ENCODE measurements at regions not wholly inside any gene's neighbourhood (a gene's known extent, or its start where the extent isn't known, plus 50 kb on each side); places are given as distances from the start of the nearest gene placed in this dataset.

- DNase-seq (ENCODE audit: low read depth): no peak
Observed at GRCh38 chr12:94062796-94063635, 85.4 kb upstream of the PLXNC1 start.

DNA sequence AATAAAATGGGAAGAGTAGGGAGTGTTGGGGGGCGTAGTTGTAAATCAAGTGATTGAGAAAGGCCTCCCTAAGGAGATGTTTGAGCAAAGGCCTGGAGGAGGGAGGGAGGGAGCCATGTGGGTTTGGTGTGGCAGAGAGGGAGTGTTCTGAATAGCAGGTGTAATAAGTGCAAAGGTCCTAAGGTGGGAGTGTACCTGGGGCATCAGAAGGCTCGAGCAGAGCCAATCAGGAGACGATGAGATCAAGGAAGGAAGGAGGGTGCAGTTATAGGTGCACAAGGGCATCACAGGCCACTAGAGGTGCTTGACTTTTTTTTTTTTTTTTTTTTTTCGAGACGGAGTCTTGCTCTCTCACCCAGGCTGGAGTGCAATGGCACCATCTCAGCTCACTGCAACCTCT, 77.9 kb upstream of the PLXNC1 start:
- DNase-seq (ENCODE audit: low read depth): no peak

DNA sequence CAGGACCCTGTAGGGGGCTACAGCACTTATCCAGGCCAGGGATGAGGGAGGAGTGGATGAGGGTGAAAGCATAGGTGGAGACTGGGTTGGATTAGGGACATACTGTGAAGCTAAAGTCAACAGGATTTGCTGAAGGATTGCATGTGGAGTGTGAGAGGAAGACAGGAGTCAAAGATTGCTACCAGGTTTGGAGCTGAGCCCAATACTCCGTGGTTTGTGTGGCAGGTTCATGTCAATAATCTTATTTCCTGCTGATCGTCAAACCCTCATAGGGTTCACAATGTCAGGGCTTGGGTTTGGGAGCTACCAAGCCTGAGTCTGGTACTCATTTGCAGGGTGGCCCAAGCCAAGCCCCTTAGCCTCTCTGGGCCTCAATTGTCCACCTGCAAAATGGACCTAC, 77.1 kb upstream of the PLXNC1 start:
- DNase-seq (ENCODE audit: low read depth): no peak

- no peak for DNase-seq (ENCODE audit: low read depth)
Observed at GRCh38 chr12:94073441-94074051, 74.8 kb upstream of the PLXNC1 start.

- peak; percentile 18 for DNase-seq (ENCODE audit: low read depth)
Observed at GRCh38 chr12:94074216-94074979, 74.0 kb upstream of the PLXNC1 start.

GRCh38 chr12:94074980-94075629, 73.3 kb upstream of the PLXNC1 start:
- peak; percentile 93 for DNase-seq (ENCODE audit: low read depth)

GRCh38 chr12:94077209-94077608, 71.2 kb upstream of the PLXNC1 start:
- no peak for DNase-seq (ENCODE audit: low read depth)

- DNase-seq (ENCODE audit: low read depth): no peak
Observed at GRCh38 chr12:94078138-94078723, 70.1 kb upstream of the PLXNC1 start.

GRCh38 chr12:94078736-94079509, 69.5 kb upstream of the PLXNC1 start:
- DNase-seq (ENCODE audit: low read depth): no peak

DNA sequence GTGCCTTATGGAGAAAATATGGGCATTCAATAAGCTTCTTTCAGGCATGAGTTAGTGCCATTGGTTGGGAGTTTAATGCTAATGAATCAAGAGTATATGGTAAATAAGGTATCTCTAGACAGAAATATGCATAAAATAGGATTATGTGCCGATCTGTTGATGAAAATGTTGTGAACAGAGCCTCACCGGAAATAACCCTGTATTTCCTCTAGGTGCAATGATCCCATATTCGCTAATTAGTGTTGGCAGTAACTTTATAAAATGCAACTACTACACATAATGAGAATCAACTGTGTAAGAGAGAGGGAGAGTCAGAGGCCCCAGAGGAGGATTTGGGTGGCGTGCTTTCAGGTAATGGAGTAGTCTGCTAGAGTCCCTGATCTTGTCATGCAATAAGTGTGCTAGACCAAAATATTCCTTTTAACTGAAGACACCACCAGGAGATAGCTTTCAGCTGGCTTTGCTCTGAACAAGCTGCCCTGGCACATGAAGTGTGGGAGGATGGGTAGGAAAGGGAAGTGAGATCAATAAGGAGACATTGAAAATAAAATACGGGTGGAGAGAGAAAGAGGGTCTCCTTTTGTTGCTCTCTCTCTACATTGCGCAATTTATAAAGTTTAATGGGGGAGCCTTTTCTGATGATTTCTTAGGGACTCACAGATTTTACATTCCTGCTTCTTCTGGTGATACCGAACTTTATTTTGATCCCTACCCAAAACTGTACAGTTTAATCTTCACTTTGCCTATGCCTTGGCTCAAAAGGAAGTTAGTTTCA, 68.6 kb upstream of the PLXNC1 start:
- DNase-seq (ENCODE audit: low read depth): no peak

DNA sequence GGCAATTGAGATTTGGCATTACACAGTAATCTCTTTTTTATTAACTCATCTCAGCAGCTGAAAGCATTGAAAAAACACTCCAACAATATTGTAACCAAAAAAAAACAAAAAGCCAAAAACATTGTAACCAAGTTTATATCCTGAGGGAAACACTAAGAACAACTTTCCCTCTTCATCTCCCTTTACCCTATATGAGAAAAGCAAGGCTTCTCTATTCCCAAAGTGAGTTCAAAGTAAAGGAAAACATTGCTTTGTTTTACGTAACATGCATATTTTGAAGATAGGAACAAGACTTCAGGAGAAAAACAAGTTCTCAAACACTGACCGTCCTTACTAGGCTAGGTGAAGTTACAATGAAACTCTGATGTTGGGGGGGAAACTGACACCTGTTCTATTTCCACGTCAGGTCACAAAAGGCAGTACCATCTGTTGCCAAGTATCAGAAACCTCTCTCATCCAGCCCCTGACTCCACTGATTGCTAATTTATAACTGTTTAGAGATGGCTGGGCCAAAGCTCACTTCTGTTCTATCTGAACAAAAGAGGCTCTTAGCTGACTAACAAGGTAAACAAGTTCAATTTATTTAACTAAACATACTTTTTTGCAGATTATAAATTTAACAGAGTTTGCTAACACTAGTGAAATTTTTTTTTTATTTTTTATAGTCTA, 67.9 kb upstream of the PLXNC1 start:
- peak; percentile 13 for DNase-seq (ENCODE audit: low read depth)

GRCh38 chr12:94082690-94083089, 65.7 kb upstream of the PLXNC1 start:
- DNase-seq (ENCODE audit: low read depth): peak; percentile 30

DNA sequence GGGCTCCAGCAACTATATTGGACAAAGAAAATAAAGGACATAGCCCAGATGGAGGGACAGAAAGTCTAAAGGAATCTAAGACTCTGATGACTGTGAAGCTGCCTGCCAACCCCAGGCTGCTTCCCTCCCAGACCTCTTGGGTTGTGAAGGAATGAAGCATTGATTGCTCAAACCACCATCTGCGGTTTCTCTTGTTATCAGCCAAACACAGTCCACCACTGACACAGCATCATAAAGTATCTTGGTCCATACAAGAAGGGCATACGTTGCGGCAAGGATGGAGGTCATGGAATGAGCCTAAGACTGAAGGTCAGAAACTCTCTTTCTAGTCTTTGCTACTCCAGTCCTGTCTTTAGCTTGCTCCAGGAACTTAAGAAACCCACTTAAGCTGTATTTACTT, 58.5 kb upstream of the PLXNC1 start:
- DNase-seq (ENCODE audit: low read depth): peak; percentile 59

DNA sequence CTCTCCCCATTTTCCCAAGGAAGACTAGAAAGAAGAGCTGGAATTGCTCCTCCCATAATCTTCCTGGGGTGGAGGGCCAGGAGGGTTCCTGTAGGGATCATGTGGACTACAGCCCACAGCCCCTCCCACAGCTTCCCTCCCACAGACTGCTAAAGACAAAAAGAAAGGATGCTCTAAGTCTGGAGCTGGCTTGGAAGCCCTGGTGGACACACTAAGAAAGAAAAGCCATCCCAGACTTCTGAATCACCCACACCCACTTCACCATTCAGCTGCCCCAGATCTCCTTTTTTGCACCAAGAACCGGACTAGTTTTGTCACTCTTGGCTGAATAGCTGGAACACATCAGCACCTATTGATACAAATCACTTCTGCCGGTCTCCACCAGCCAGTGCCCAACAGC, 56.8 kb upstream of the PLXNC1 start:
- DNase-seq (ENCODE audit: low read depth): no peak

- peak; percentile 57 for DNase-seq (ENCODE audit: low read depth)
Observed at GRCh38 chr12:94092516-94093241, 55.7 kb upstream of the PLXNC1 start.

- DNase-seq (ENCODE audit: low read depth): no peak
Observed at GRCh38 chr12:94094700-94095099, 53.7 kb upstream of the PLXNC1 start.

DNA sequence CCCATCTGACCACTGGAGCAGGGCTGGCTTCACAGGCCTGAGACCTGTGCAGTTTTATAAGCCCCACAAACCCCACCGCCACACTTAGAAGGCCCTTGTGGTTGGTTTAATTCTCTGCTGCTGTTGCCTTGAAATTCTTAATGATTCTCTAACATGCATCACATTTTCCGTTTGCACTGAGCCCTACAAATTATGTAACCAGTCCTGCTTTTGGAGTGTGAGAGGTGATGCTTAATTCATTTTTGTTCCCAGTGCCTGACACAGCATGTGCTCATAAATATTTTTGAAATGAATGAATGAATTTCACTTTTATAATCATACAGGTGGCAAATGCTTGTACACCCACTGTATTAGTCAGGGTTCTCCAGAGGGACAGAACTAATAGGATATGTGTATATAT, 52.8 kb upstream of the PLXNC1 start:
- DNase-seq (ENCODE audit: low read depth): no peak

DNA sequence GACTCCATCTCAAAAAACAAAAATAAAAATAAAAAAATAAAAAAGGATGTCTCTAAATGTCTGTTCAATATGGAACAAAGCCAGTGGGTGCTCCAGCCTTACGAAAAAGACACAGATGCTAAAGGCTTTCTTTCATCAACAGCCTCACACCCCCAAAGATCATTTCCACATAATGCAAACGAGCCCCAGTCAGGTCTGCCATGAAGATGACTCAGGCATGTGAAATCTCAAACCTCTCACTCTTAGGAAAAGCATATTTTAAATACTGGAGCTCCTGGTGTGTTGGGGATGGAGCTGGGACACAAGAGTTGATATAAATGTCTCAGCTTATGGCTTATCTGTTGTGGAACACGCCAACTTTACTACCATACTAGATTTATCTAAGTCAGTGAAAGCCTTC, 49.9 kb upstream of the PLXNC1 start:
- DNase-seq (ENCODE audit: low read depth): peak; percentile 17
